Neural progenitor cell (in vitro differentiated cells): ENCODE measurements at regions not wholly inside any gene's neighbourhood (a gene's known extent, or its start where the extent isn't known, plus 50 kb on each side); places are given as distances from the start of the nearest gene placed in this dataset. TPM values are rescaled to one million over a fixed set of nuclear protein-coding genes. Genes with fewer than 3 reads are reported as not detected.

Experiments
- DNase-seq: peaks from one replicate; pipeline ENCODE4 v3.0.0-alpha.2; 2016; ENCODE audit warnings: low spot score
- H2AFZ ChIP-seq: fragments of 200-600 bp; sonication (generic); replicated peaks from 2 replicates; pipeline ENCODE4 v1.6.1; 2016; ENCODE audit warnings: antibody characterized with exemption
- H3F3A ChIP-seq: fragments of 200-600 bp; sonication (generic); 2 replicates; pipeline ENCODE4 v1.6.1; 2016; ENCODE audit warnings: antibody characterized with exemption, low read depth
- H3K27ac ChIP-seq: fragments of 200-600 bp; sonication (generic); 2 replicates; pipeline ENCODE4 v1.5.1; 2016; ENCODE audit warnings: mild to moderate bottlenecking
- H3K27me3 ChIP-seq: fragments of 200-600 bp; sonication (generic); 2 replicates; pipeline ENCODE4 v1.6.1; 2016; ENCODE audit warnings: mild to moderate bottlenecking, moderate library complexity
- H3K36me3 ChIP-seq: fragments of 200-600 bp; sonication (generic); 2 replicates; pipeline ENCODE4 v1.5.1; 2016
- H3K4me1 ChIP-seq: fragments of 200-600 bp; sonication (generic); 2 replicates; pipeline ENCODE4 v1.6.1; 2016; ENCODE audit warnings: mixed run types
- H3K4me2 ChIP-seq: fragments of 200-600 bp; sonication (generic); 2 replicates; pipeline ENCODE4 v1.6.1; 2016
- H3K4me3 ChIP-seq: fragments of 200-600 bp; sonication (generic); 2 replicates; pipeline ENCODE4 v1.5.1; 2016
- H3K79me2 ChIP-seq: fragments of 200-600 bp; sonication (generic); 2 replicates; pipeline ENCODE4 v1.6.1; 2016; ENCODE audit warnings: low read depth
- H3K9ac ChIP-seq: fragments of 200-600 bp; sonication (generic); 2 replicates; pipeline ENCODE4 v1.6.1; 2016
- H3K9me3 ChIP-seq: fragments of 200-600 bp; sonication (generic); 2 replicates; pipeline ENCODE4 v1.5.1; 2016; ENCODE audit warnings: low read depth
- H4K20me1 ChIP-seq: fragments of 200-600 bp; sonication (generic); 2 replicates; pipeline ENCODE4 v1.6.1; 2016; ENCODE audit warnings: low read depth
- H3K27ac Mint-ChIP-seq: 3 replicates; pipeline ENCODE4 v1.8.0; 2021; ENCODE audit warnings: mixed read lengths
- H3K27me3 Mint-ChIP-seq: 2 replicates; pipeline ENCODE4 v1.8.0; 2022; ENCODE audit warnings: low read depth, mild to moderate bottlenecking, inconsistent platforms, moderate library complexity, mixed read lengths; ENCODE audit not compliant: insufficient read depth
- H3K36me3 Mint-ChIP-seq: 3 replicates; pipeline ENCODE4 v1.8.0; 2021; ENCODE audit warnings: mixed read lengths
- H3K4me1 Mint-ChIP-seq: 3 replicates; pipeline ENCODE4 v1.8.0; 2021; ENCODE audit warnings: mixed read lengths
- H3K4me3 Mint-ChIP-seq: 3 replicates; pipeline ENCODE4 v1.8.0; 2021; ENCODE audit warnings: mild to moderate bottlenecking, moderate library complexity, mixed read lengths
- H3K9me3 Mint-ChIP-seq: 3 replicates; pipeline ENCODE4 v1.8.0; 2020; ENCODE audit warnings: mixed read lengths
- EZH2 ChIP-seq: fragments of 200-600 bp; sonication (generic); IDR thresholded peaks from 2 replicates; pipeline ENCODE4 v1.6.1; 2017; ENCODE audit warnings: antibody characterized with exemption, mild to moderate bottlenecking, moderate library complexity
- EZH2phosphoT487 ChIP-seq: fragments of 200-600 bp; sonication (generic); IDR thresholded peaks from 2 replicates; pipeline ENCODE4 v1.6.1; 2017; ENCODE audit warnings: antibody characterized with exemption
- small RNA-seq: library from RNA; depleted of rRNA; stranded (forward); fragments of <200 nt; gene quantifications from one replicate; pipeline ENCODE3, GENCODE V24; 2015
- TF ChIP-seq, protein P1 (sequence below): fragments of 200-600 bp; sonication (generic); IDR thresholded peaks from 2 replicates; pipeline ENCODE4 v1.5.1; 2017; ENCODE audit warnings: antibody characterized with exemption, mild to moderate bottlenecking

DNA sequence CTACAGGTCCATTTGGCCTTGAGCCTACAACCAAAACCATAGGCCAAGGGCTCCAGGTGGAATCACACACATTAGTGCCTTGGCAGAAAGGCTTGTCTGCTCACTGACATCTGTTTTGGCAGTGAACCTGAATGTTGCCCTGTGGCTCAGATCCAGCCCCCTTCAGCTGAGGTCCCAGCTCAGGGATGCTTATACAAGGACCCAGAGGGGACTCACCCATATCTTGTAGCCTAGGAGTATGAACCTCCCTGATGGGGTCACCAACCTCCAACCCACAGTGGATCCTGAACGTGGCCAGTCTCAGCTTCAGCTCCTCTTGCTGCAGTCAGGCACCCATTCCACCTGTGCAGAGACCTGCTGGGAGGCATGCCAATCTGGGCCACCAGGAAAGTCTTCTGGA is 50.8 kb upstream of the HMX1 start:
- Histone ChIP-seq H3K27me3 (peaks cover 20% of the 10 kb centered on the region), H3K9ac (no peak overlapping the region), H4K20me1 (no peaks in the 10 kb centered on the region), H3K36me3 (no peaks in the 10 kb centered on the region), H3K4me2 (no peak overlapping the region), H3K79me2 (no peaks in the 10 kb centered on the region), H3F3A (no peaks in the 10 kb centered on the region), H3K9me3 (no peaks in the 10 kb centered on the region), H2AFZ (no peak overlapping the region), H3K4me3 (no peak overlapping the region), H3K4me1 (no peaks in the 10 kb centered on the region), H3K27ac (no peak overlapping the region)
- H3K27ac Mint-ChIP-seq: no peak overlapping the region
- H3K27me3 Mint-ChIP-seq: peaks cover 11% of the 10 kb centered on the region
- H3K9me3 Mint-ChIP-seq: peaks cover 10% of the 10 kb centered on the region
- no peak for DNase-seq
- H3K4me1 Mint-ChIP-seq: no peaks in the 10 kb centered on the region
- no peak overlapping the region for H3K4me3 Mint-ChIP-seq
- H3K36me3 Mint-ChIP-seq: no peaks in the 10 kb centered on the region
- no peak for TF ChIP-seq EZH2
- TF ChIP-seq, protein P1, sequence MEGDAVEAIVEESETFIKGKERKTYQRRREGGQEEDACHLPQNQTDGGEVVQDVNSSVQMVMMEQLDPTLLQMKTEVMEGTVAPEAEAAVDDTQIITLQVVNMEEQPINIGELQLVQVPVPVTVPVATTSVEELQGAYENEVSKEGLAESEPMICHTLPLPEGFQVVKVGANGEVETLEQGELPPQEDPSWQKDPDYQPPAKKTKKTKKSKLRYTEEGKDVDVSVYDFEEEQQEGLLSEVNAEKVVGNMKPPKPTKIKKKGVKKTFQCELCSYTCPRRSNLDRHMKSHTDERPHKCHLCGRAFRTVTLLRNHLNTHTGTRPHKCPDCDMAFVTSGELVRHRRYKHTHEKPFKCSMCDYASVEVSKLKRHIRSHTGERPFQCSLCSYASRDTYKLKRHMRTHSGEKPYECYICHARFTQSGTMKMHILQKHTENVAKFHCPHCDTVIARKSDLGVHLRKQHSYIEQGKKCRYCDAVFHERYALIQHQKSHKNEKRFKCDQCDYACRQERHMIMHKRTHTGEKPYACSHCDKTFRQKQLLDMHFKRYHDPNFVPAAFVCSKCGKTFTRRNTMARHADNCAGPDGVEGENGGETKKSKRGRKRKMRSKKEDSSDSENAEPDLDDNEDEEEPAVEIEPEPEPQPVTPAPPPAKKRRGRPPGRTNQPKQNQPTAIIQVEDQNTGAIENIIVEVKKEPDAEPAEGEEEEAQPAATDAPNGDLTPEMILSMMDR: no peak
- TF ChIP-seq EZH2phosphoT487: no peak

GRCh38 chr4:8921465-8921864 is 49.8 kb upstream of the HMX1 start:
- H3K4me1 ChIP-seq: no peaks in the 10 kb centered on the region
- TF ChIP-seq EZH2: no peak
- TF ChIP-seq EZH2phosphoT487: no peak
- TF ChIP-seq, protein P1: no peak
- H3K4me3 ChIP-seq: no peak overlapping the region
- no peaks in the 10 kb centered on the region for H3K4me1 Mint-ChIP-seq
- H3K27ac ChIP-seq: no peak overlapping the region
- DNase-seq: no peak
- no peak overlapping the region for H3K4me2 ChIP-seq
- no peaks in the 10 kb centered on the region for H4K20me1 ChIP-seq
- no peaks in the 10 kb centered on the region for H3F3A ChIP-seq
- H3K9me3 Mint-ChIP-seq: peaks cover 8% of the 10 kb centered on the region
- H3K9ac ChIP-seq: no peak overlapping the region
- H3K36me3 ChIP-seq: no peaks in the 10 kb centered on the region
- no peak overlapping the region for H2AFZ ChIP-seq
- H3K79me2 ChIP-seq: no peaks in the 10 kb centered on the region
- H3K36me3 Mint-ChIP-seq: no peaks in the 10 kb centered on the region
- H3K27ac Mint-ChIP-seq: no peak overlapping the region
- no peaks in the 10 kb centered on the region for H3K9me3 ChIP-seq
- no peak overlapping the region for H3K4me3 Mint-ChIP-seq
- peaks cover 30% of the 10 kb centered on the region for H3K27me3 ChIP-seq
- peaks cover 9% of the 10 kb centered on the region for H3K27me3 Mint-ChIP-seq

Small RNA genes in the stretch of these regions (small RNA-seq; reads per million reads assigned to genes)
- not detected for gene SNRPCP16
